Calu3 (cell line): ENCODE measurements at regions not wholly inside any gene's neighbourhood (a gene's known extent, or its start where the extent isn't known, plus 50 kb on each side); places are given as distances from the start of the nearest gene placed in this dataset.

Experiments
- BruUV-seq: library from RNA; stranded (reverse); fragments of 400-500 nt; replicated peaks from 2 replicates; lab custom pipeline; 2021; lab: Mats Ljungman, UMichigan
- CTCF ChIA-PET: fragments of 300-600 bp; sonication (Branson Sonifier 250); formaldehyde crosslinking; loops from one replicate; lab custom pipeline; 2022; ENCODE audit warnings: antibody characterized with exemption; lab: Charles Lee
- DNase-seq: peaks from one replicate; pipeline ENCODE4 v3.0.0; 2022
- H3K27ac Mint-ChIP-seq: one replicate; pipeline ENCODE4 v1.8.0; 2022; ENCODE audit warnings: mixed read lengths; ENCODE audit not compliant: unreplicated experiment
- H3K27me3 Mint-ChIP-seq: one replicate; pipeline ENCODE4 v1.8.0; 2022; ENCODE audit warnings: mixed read lengths; ENCODE audit not compliant: unreplicated experiment
- H3K36me3 Mint-ChIP-seq: one replicate; pipeline ENCODE4 v1.8.0; 2022; ENCODE audit warnings: mild to moderate bottlenecking, moderate library complexity, mixed read lengths; ENCODE audit not compliant: insufficient read depth, unreplicated experiment
- H3K4me1 Mint-ChIP-seq: one replicate; pipeline ENCODE4 v1.8.0; 2022; ENCODE audit warnings: mild to moderate bottlenecking, low read depth, mixed read lengths; ENCODE audit not compliant: unreplicated experiment
- H3K4me3 Mint-ChIP-seq: one replicate; pipeline ENCODE4 v1.8.0; 2022; ENCODE audit warnings: mild to moderate bottlenecking, low read depth, moderate library complexity, mixed read lengths; ENCODE audit not compliant: unreplicated experiment
- H3K9me3 Mint-ChIP-seq: one replicate; pipeline ENCODE4 v1.8.0; 2022; ENCODE audit warnings: low read depth, mixed read lengths; ENCODE audit not compliant: unreplicated experiment
- CTCF ChIP-seq: fragments of 200-600 bp; IDR thresholded peaks from one replicate; pipeline ENCODE4 v1.8.0; 2022; ENCODE audit warnings: antibody characterized with exemption; ENCODE audit not compliant: unreplicated experiment
- intact Hi-C: fragments of 100-400 bp; cut with micrococcal nuclease; formaldehyde crosslinking; loops from one replicate; pipeline ENCODE4 v1.10.0; 2022; ENCODE audit not compliant: unreplicated experiment

- H3K4me1 Mint-ChIP-seq: no peaks in the 10 kb centered on the region
- H3K36me3 Mint-ChIP-seq: no peaks in the 10 kb centered on the region
- H3K27me3 Mint-ChIP-seq: peaks cover 18% of the 10 kb centered on the region
- H3K27ac Mint-ChIP-seq: no peak overlapping the region
- DNase-seq: no peak
- intact Hi-C loops: no loop called here
- TF ChIP-seq CTCF: no peak
- no peaks in the 10 kb centered on the region for H3K9me3 Mint-ChIP-seq
- CTCF ChIA-PET: no interaction called here
- BruUV-seq: no TSS peak
- H3K4me3 Mint-ChIP-seq: no peak overlapping the region
Measured at GRCh38 chr16:80047842-80048241, 447.3 kb upstream of the MAF start.

DNA sequence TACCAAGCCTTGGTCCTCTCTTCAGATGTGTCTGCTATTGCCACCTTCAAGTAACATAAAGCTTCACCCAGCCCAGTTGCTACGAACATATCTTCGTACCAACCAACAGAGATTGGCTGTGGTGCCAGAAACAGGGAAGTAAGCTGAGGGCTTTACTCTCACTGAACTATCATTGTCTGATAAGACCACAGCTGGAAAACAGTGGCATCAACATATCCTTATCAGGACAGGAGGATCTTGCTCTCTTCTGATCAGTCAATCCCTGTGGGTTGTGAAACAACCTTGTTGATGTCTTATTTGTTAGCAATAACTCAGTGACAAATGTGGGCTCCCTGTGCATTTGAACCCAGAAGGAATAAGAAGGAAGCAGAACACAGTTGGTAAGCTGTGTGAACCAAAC is 446.3 kb upstream of the MAF start:
- no peaks in the 10 kb centered on the region for H3K36me3 Mint-ChIP-seq
- peaks cover 27% of the 10 kb centered on the region for H3K27me3 Mint-ChIP-seq
- no TSS peak for BruUV-seq

DNA sequence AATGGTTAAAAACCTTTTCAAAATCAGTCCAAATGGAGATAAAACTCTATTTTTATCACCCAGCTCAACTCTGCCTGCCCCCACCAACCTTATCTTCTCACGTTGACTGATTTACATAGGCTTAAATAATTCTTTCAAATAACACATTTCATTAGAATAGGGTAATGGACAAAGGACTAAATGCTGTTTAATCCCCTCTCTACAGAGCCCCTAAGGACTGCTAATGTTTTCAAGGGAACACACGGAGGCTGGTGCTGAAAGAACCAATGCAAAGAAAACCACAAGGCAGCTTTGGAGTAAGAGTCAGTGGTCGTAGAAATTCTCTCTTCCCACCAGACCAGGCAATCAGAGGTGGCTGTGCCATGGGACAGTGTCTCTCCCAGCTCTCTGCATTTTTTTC is 445.7 kb upstream of the MAF start:
- no peak for TF ChIP-seq CTCF
- H3K27me3 Mint-ChIP-seq: peaks cover 27% of the 10 kb centered on the region
- DNase-seq: no peak
- no peak overlapping the region for H3K27ac Mint-ChIP-seq
- no TSS peak for BruUV-seq
- H3K4me3 Mint-ChIP-seq: no peak overlapping the region
- no peaks in the 10 kb centered on the region for H3K4me1 Mint-ChIP-seq
- intact Hi-C loops: no loop called here
- no peaks in the 10 kb centered on the region for H3K36me3 Mint-ChIP-seq
- H3K9me3 Mint-ChIP-seq: no peaks in the 10 kb centered on the region
- CTCF ChIA-PET: no interaction called here

More for the DNA sequence above, 446.3 kb upstream of the MAF start:
- no peak for TF ChIP-seq CTCF
- intact Hi-C loops: no loop called here
- no peak overlapping the region for H3K4me3 Mint-ChIP-seq
- H3K9me3 Mint-ChIP-seq: no peaks in the 10 kb centered on the region
- no peak for DNase-seq
- H3K27ac Mint-ChIP-seq: no peak overlapping the region
- CTCF ChIA-PET: no interaction called here
- no peaks in the 10 kb centered on the region for H3K4me1 Mint-ChIP-seq

- CTCF ChIA-PET: no interaction called here
- DNase-seq: no peak
- Mint-ChIP-seq H3K36me3 (no peaks in the 10 kb centered on the region), H3K27me3 (peaks cover 27% of the 10 kb centered on the region), H3K27ac (no peak overlapping the region), H3K4me3 (no peak overlapping the region), H3K4me1 (peaks cover 1% of the 10 kb centered on the region), H3K9me3 (no peaks in the 10 kb centered on the region)
- no TSS peak for BruUV-seq
- TF ChIP-seq CTCF: no peak
- intact Hi-C loops: no loop called here
Measured at GRCh38 chr16:80045861-80046260, 445.3 kb upstream of the MAF start.
